GM12891 (cell line): ENCODE measurements at regions not wholly inside any gene's neighbourhood (a gene's known extent, or its start where the extent isn't known, plus 50 kb on each side); places are given as distances from the start of the nearest gene placed in this dataset.

Experiments
- DNase-seq: peaks from one replicate; pipeline ENCODE4 v3.0.0; 2011; ENCODE audit warnings: low spot score; ENCODE audit not compliant: insufficient read length
- FAIRE-seq: peaks from 2 replicates; lab custom pipeline; 2011; peaks lifted over from hg19 to GRCh38; lab: Jason Lieb, UNC
- PAX5 ChIP-seq: IDR thresholded peaks from 2 replicates; pipeline ENCODE4 v1.6.1; 2011; ENCODE audit warnings: low read length, moderate library complexity, mild to moderate bottlenecking; ENCODE audit not compliant: insufficient read depth, severe bottlenecking
- POLR2A ChIP-seq: IDR thresholded peaks from 2 replicates; pipeline ENCODE4 v1.6.1; 2011; ENCODE audit warnings: low read depth, low read length, control low read depth
- POLR2AphosphoS5 ChIP-seq: IDR thresholded peaks from 2 replicates; pipeline ENCODE4 v1.6.1; 2011; ENCODE audit warnings: low read depth, low read length, control low read depth
- POU2F2 ChIP-seq: IDR thresholded peaks from 2 replicates; pipeline ENCODE4 v1.6.1; 2011; ENCODE audit warnings: low read depth, mild to moderate bottlenecking, control low read depth, low read length, moderate library complexity
- SPI1 ChIP-seq: IDR thresholded peaks from 2 replicates; pipeline ENCODE4 v1.6.1; 2011; ENCODE audit warnings: low read depth, low read length, control low read depth
- TAF1 ChIP-seq: IDR thresholded peaks from 2 replicates; pipeline ENCODE4 v1.6.1; 2011; ENCODE audit warnings: low read depth, low read length, control low read depth

GRCh38 chr10:9009505-9009904, 955.0 kb downstream of the GATA3 start:
- TF ChIP-seq TAF1 (no peak), POU2F2 (no peak), SPI1 (no peak), POLR2AphosphoS5 (no peak), PAX5 (no peak), POLR2A (no peak)
- no peak for DNase-seq

GRCh38 chr10:9010093-9010492, 955.6 kb downstream of the GATA3 start:
- FAIRE-seq = no peak
- no peak for TF ChIP-seq PAX5
- no peak for TF ChIP-seq POLR2A
- TF ChIP-seq POU2F2 = no peak
- no peak for TF ChIP-seq TAF1
- TF ChIP-seq SPI1 = no peak
- no peak for TF ChIP-seq POLR2AphosphoS5
- no peak for DNase-seq

More at GRCh38 chr10:9009505-9009904, 955.0 kb downstream of the GATA3 start:
- FAIRE-seq = no peak

- FAIRE-seq = no peak
- DNase-seq = no peak
Observed at GRCh38 chr10:9010931-9011670, 956.6 kb downstream of the GATA3 start.

GRCh38 chr10:9012312-9012711, 957.8 kb downstream of the GATA3 start:
- FAIRE-seq (no peak), DNase-seq (no peak)
- TF ChIP-seq POLR2A (no peak), TAF1 (no peak), PAX5 (no peak), POU2F2 (no peak), SPI1 (no peak), POLR2AphosphoS5 (no peak)

More at GRCh38 chr10:9010931-9011670, 956.6 kb downstream of the GATA3 start:
- TF ChIP-seq PAX5 (no peak), POU2F2 (no peak), POLR2A (no peak), POLR2AphosphoS5 (no peak), TAF1 (no peak), SPI1 (no peak)

- FAIRE-seq (no peak), DNase-seq (no peak)
- TF ChIP-seq POLR2A = no peak
- no peak for TF ChIP-seq POU2F2
- no peak for TF ChIP-seq TAF1
- TF ChIP-seq PAX5 = no peak
- no peak for TF ChIP-seq POLR2AphosphoS5
- TF ChIP-seq SPI1 = no peak
Observed at GRCh38 chr10:9015005-9015404, 960.5 kb downstream of the GATA3 start.

GRCh38 chr10:9015447-9015846, 961.0 kb downstream of the GATA3 start:
- DNase-seq (no peak), FAIRE-seq (no peak)
- TF ChIP-seq POLR2AphosphoS5 (no peak), POLR2A (no peak), TAF1 (no peak), POU2F2 (no peak), PAX5 (no peak), SPI1 (no peak)

GRCh38 chr10:9016930-9017329, 962.4 kb downstream of the GATA3 start:
- no peak for TF ChIP-seq SPI1
- no peak for TF ChIP-seq PAX5
- TF ChIP-seq POU2F2 = no peak
- no peak for TF ChIP-seq TAF1
- TF ChIP-seq POLR2A = no peak
- no peak for TF ChIP-seq POLR2AphosphoS5
- DNase-seq (no peak), FAIRE-seq (no peak)

GRCh38 chr10:9018195-9019173, 964.0 kb downstream of the GATA3 start:
- no peak for TF ChIP-seq POLR2AphosphoS5
- no peak for TF ChIP-seq POLR2A
- TF ChIP-seq POU2F2 = no peak
- TF ChIP-seq TAF1 = no peak
- no peak for FAIRE-seq
- no peak for DNase-seq

- no peak for TF ChIP-seq POLR2A
- TF ChIP-seq PAX5 = no peak
- no peak for TF ChIP-seq SPI1
- TF ChIP-seq POLR2AphosphoS5 = no peak
- TF ChIP-seq TAF1 = no peak
- TF ChIP-seq POU2F2 = no peak
- FAIRE-seq (no peak), DNase-seq (no peak)
Observed at GRCh38 chr10:9023206-9023605, 968.7 kb downstream of the GATA3 start.
